ENCODE measurements at regions not wholly inside any gene's neighbourhood (a gene's known extent, or its start where the extent isn't known, plus 50 kb on each side); places are given as distances from the start of the nearest gene placed in this dataset.

DNA sequence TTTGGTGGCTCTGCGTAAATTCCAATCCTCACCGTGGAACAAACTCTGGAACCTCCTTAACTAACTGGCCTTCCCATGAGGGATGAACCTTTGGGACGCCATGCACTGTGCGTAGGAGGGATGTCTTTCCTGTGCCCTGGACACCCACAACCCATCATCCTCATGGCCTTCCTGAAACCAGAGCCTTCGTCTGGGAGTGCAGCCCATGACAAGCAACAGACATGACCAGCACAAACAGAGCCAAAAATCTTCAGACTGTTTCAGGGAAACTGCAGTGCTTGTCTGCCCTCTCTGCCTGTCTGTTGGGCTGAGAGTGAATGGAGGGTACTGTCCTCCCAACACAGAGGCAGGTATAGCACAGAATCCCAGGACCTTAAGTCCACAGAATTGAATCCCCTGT lies 61.1 kb upstream of the BOC start:
- TF ChIP-seq CTCF (IDR thresholded peaks at IDR 0.05) (no peak), POLR2A (IDR thresholded peaks at IDR 0.05) (no peak), EP300 (IDR thresholded peaks at IDR 0.05; ENCODE audit: low read depth) (no peak)

Measured in transverse colon (tissue), 3 donors.